NCI-H1436 (cell line): ENCODE measurements at regions not wholly inside any gene's neighbourhood (a gene's known extent, or its start where the extent isn't known, plus 50 kb on each side); places are given as distances from the start of the nearest gene placed in this dataset.
A peak's percentile ranks its signal among the peaks of the same experiment; 100 is the strongest.

ENCODE experiments used
- DNase-seq: peaks from one replicate; lab custom pipeline; 2025; lab: John Stamatoyannopoulos, UW

- DNase-seq: no peak
Observed at GRCh38 chr2:43171789-43172188, 54.6 kb downstream of the ZFP36L2 start.

DNA sequence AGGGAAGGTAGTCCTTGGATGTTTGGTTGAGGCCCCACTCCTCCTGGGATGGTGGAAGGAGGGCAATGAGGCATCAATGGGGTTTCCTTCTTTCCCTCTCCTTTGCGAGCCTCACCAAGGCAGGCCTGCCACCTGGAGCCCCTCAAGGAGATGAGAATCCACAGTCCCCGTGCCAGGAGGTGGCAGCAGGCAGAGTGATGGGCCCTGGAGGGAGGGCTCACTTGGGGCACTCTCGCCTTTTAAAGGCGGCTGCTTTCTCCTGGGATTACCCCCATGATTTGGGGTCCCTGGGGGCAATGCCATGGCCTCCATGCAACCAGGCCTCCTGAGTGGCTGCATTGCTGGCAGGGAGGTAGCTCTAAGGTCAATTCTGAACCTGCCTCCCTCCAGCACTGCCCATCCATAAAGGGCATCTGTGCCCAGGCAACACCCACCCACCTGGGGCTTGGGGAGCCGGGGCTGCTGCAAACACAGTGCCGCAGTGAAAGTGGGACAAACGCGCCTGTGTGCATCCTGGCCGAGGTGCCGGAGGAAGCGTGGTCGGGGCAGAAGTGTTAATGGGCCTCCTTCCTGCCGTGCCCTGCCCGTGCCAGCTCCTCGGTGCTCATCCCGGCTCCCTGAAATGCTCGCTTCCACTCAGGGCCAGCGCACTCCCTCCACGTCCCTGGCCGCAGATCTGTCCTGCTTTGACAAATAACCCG, 55.9 kb downstream of the ZFP36L2 start:
- DNase-seq: no peak

DNA sequence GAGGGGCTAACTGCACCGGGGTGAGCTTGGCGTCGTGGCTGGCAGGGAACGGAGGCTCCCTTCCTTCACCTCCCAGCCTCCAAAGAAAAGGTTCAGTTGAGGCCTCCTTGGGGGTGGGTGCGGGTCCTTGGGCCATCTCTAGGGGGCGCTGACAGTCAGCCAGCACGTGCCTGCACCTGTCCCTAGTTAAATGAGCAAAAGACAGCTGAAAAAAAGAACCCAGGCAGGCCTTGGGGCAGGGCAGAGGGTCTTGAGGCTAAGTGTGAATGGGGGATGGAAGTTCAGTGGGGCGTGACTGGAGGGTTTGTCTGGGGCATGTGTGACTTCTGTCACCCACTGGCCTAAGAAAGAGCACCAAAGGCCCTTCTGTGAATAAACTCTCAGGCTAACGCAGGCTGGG, 56.4 kb downstream of the ZFP36L2 start:
- DNase-seq: peak; percentile 17

DNA sequence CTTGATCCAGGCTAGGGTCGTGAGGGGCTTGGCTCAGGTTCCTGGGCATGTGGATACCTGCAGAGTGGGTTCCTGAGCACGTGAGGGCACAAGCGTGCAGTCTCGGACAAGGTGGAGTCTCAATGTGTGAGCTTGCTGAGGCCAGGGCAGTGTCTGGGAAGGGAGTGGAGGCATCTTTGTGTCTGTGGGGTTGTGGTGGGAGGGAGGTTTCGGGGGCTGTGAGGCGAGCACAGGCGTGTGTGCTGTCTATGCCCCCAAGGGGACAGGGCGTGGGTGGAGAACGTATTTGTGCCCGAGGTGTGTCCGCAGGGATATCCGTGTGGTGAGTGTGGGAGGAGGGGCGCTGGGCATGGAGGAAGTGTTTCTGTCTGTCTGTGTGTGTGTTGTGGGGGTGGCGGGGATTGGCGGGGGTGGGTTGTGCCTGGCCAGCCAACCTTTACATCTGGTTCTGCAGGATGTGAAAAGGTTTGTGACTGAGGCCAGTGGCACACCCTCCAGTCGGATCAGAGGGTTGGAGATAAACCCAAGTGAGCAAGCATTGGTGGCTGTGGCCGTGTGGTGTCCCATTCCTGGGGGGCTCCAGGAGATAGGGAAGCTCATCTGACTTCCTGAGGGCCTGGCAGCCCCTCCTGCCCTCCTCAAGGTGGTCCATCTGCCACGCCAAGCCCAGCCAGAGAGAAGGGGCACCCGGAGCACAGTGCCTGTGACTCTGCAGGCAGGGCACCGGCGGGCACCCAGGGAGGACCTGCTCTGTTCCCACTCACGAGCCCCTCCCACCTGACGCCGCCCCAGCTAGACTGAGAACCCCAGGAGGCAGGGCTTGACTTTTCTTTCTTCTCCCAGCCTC, 57.1 kb downstream of the ZFP36L2 start:
- no peak for DNase-seq

DNA sequence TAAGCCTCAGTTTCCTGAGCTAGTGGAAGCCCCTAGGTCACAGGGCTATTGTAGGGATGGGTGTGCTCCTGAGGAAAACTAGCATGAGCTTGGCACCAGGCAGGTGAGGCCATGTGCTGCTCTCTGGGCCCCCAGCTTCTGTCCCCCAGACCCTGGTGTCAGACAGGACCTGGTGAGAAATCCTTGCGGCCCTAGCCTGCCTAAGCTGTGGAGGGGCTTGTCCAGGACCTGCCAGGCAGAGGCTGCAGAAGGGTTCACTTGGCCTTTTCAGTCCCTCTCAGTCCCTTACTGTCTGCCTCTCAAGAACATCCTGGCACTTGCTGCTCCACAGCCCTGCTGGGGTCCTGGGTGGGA, 58.4 kb downstream of the ZFP36L2 start:
- DNase-seq: no peak

GRCh38 chr2:43165378-43166069, 60.9 kb downstream of the ZFP36L2 start:
- DNase-seq: no peak

GRCh38 chr2:43164686-43165085, 61.7 kb downstream of the ZFP36L2 start:
- no peak for DNase-seq

GRCh38 chr2:43163584-43164270, 62.7 kb downstream of the ZFP36L2 start:
- no peak for DNase-seq

DNA sequence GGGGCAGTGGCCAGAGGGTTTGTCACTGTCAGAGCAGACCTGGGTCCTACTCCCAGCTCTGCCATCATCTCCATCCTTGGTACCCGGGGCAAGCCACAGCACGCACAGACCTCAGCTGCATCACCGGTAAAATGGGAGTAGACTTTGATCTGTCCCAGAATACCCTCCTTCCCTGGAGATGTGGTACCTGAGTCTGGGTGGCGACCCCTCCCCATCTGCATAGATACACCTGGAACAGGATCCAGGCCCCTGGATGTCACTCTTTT, 64.0 kb downstream of the ZFP36L2 start:
- DNase-seq: no peak

GRCh38 chr2:43161650-43162510, 64.5 kb downstream of the ZFP36L2 start:
- no peak for DNase-seq

DNA sequence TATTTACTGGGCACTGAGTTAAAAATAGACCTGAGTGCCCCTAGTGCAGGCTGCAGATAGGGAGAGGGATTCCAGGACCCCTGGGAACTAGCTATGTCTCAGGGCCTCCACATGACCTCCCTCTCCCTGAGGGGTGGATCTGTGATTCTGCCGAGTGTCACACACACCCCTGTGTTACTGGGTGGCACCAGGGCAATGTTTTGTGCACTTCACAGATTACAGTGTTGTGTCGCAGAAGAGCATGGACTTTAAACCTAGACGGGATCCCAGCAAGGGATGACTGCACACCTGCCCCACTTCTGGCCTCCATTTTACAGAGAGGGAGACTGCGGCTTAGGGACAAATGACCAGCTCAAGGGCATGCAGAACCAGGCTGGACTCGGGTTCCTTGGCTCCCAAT, 65.6 kb downstream of the ZFP36L2 start:
- DNase-seq: no peak

DNA sequence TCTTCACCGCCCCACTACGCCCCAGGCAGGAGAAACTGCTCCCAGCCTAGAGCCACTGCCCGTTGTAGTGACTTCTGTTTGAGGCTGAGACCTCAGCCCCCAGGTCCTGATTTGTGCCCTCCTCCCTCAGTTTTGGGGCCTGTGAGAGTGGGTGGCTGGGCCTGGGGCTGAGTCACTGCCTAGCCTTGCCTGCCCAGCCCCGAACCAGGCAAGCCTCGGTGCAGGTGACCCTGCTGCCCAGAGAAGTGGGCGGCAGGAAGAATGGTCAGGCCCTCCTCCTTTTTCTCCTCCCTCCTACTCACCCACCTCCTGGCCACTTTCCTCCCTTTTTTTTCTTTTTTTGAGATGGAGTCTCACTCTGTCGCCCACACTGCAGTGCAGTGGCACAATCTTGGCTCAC, 66.6 kb downstream of the ZFP36L2 start:
- DNase-seq: no peak

GRCh38 chr2:43158259-43158880, 68.0 kb downstream of the ZFP36L2 start:
- DNase-seq: no peak

DNA sequence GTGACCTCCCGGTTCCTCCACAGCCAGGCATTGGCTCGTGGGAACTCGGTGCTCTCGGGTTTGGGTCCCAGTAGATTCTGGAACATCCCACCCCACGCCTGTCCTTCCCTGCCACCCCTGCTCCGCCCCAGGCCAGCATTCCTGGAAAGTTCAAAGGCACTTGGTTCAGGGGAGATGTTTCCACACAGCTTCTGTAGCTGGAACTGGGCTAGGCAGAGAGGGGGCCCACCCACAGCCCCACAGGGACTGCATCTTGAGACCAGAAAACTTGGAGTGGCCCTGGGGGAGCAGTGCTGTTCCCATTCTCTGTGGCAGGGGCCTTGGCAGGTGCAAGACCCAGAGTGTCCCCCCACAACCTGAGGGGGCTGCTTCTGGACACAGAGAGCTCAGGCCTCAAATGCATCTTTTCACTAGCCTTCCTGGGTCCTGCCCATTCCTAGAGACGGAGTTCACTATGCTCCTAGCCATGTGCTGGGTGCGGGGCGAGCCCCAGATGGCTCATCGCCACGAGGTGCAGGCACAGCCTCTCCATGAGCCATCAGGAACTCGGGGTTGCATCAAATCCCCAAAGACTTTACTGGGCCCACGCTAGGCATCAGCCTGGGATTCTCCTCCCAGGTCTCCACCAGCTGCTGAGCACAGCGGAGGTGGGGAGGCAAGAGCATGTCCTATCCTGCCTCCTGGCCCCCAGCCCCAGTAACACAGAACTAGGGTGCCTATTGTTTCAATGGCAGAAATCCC, 68.7 kb downstream of the ZFP36L2 start:
- no peak for DNase-seq

- DNase-seq: no peak
Observed at GRCh38 chr2:43155851-43156411, 70.5 kb downstream of the ZFP36L2 start.

DNA sequence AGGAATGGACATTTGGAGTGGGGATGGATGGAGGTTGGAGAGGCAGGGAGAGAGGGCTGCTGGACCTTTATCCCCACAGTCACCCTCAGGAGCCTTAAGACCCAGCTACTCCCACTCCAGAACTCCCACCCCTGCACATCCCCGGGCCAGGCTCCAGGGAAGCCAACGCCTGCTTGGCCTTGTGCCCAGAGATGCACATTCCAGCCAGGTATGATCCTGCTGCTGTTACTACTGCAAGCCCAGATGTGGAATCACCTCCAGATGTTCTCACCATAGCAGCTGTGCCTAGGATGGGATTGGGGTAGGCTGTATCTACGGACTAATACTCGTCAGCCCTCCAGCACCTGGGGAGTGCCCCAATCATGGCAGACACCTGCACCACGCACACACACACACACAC, 71.7 kb downstream of the ZFP36L2 start:
- DNase-seq: no peak

DNA sequence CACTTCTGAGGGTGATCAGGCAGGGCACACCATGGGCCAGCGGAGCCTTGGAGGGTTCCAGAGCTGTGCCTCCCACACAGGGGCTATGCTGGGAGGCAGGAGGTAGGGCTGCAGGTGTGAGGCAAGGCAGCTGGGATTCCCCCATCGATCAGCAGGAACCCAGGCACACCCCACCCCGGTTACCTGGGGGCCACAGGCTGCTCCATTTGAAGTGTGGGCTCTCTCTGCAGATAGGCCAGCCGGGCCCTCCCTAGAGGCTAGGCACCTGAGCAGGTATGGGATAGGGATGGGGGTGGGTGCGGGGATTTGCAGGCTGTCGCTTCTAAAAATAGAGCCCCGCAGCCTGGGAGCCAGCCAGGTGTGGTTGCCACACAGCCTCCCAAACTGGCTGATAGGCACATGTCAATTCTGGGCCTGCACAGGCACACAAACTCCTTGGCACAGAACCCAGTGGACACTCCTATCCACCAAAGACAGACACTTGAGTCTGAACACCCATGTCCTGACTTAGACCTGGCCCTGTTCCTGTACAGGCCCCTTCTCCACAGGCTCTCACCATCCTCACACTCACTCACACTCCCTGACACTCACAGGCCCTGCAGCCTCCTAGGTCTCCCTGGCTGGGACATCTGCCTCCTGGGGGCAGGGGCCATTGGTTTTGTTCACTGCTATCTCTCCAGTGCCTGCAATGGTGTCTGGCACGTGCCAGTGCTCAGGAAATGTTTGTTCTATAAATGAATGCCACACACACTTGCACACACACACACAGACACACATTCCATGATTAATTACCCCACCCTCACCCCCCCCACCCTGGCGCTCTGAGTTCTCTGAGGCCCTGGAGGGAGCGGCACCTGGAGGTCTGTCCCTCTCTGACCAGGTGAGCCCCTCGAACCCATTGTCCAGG, 73.4 kb downstream of the ZFP36L2 start:
- no peak for DNase-seq

DNA sequence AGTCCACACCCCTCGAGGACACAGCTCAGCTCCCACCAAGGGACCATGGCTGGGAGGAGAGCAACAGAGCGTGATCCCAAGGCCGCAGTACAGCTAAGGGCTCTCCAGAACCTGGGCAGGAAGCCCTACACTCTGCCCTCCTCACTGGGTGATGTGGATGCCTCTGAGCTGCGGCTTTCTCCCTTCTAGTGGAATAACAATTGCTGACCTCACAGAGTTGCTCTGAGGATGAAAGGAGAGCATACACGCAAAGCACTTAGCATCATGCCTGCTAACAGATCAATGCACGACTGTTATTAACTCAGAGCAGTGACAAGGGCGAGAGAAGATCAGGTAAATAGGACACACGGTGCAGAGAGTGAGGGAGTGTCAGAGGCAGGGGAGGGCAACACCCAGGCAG, 74.2 kb downstream of the ZFP36L2 start:
- DNase-seq: no peak

DNA sequence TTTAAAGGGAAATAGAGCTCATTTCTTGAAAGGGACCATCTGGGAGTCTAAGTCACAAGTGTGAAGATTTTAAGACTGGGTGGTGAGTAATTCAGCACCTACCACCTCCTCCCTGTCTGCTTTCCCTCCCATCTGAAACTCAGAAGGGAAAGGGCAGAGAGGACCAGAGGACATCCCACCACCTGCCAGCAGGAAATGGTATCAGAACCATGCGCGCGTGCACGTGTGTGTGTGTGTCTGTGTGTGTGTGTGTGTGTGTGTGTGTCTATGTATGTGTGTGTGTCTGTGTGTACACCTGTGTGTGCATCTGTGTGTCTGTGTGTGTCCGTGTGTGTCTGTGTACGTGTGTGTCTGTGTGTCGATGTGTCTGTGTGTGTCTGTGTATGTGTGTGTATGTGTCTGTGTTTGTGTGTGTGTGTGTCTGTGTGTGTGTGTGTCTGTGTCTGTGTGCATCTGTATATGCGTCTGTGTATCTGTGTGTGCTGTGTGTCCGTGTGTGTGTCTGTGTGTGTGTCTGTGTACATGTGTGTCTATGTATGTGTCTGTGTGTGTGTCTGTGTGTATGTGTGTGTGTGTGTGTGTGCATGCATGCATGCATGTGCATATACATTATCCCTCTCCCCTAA, 76.8 kb downstream of the ZFP36L2 start:
- DNase-seq: no peak
